B cell (primary cell): ENCODE measurements at regions not wholly inside any gene's neighbourhood (a gene's known extent, or its start where the extent isn't known, plus 50 kb on each side); places are given as distances from the start of the nearest gene placed in this dataset.

ENCODE experiments used
- CTCF ChIP-seq: fragments of 200-600 bp; IDR thresholded peaks from one replicate; pipeline ENCODE4 v1.8.0; 2022; ENCODE audit warnings: antibody characterized with exemption, mild to moderate bottlenecking
- EZH2 ChIP-seq: IDR thresholded peaks from 2 replicates; pipeline ENCODE4 v1.6.1; 2012; ENCODE audit warnings: borderline replicate concordance, low read depth, mild to moderate bottlenecking, moderate library complexity, low read length; ENCODE audit not compliant: insufficient read depth, poor library complexity, severe bottlenecking

GRCh38 chr7:54878339-54878738 is 119.3 kb upstream of the SEC61G start:
- TF ChIP-seq CTCF, result no peak
- TF ChIP-seq EZH2, result no peak
